ENCODE measurements at regions not wholly inside any gene's neighbourhood (a gene's known extent, or its start where the extent isn't known, plus 50 kb on each side); places are given as distances from the start of the nearest gene placed in this dataset.

- no peak overlapping the region for H2AFZ ChIP-seq
- no peaks in the 10 kb centered on the region for H3K4me1 ChIP-seq
- H3K9ac ChIP-seq = no peak overlapping the region
- H3K79me2 ChIP-seq = no peaks in the 10 kb centered on the region
- H3K4me3 ChIP-seq (ENCODE audit: low read depth, low read length) = no peak overlapping the region
- H3K9me3 ChIP-seq (ENCODE audit: control insufficient read depth, low read length) = no peaks in the 10 kb centered on the region
- no peak overlapping the region for H3K4me2 ChIP-seq (ENCODE audit: low read length)
- TF ChIP-seq CTCF (IDR thresholded peaks at IDR 0.05) = no peak
- H3K27ac ChIP-seq = no peak overlapping the region
- H3K27me3 ChIP-seq (ENCODE audit: control insufficient read depth, insufficient read depth, low read length) = no peaks in the 10 kb centered on the region
- no peaks in the 10 kb centered on the region for H3K36me3 ChIP-seq (ENCODE audit: control insufficient read depth, insufficient read depth, low read length)
Observed at GRCh38 chr2:57850415-57851130, 196.0 kb upstream of the VRK2 start.

- Histone ChIP-seq H3K27me3 (ENCODE audit: control insufficient read depth, insufficient read depth, low read length) (no peaks in the 10 kb centered on the region), H3K79me2 (no peaks in the 10 kb centered on the region), H3K27ac (no peak overlapping the region), H3K4me3 (ENCODE audit: low read depth, low read length) (no peak overlapping the region), H3K36me3 (ENCODE audit: control insufficient read depth, insufficient read depth, low read length) (no peaks in the 10 kb centered on the region), H3K4me2 (ENCODE audit: low read length) (no peak overlapping the region), H2AFZ (no peak overlapping the region), H3K4me1 (no peaks in the 10 kb centered on the region), H3K9ac (no peak overlapping the region), H3K9me3 (ENCODE audit: control insufficient read depth, low read length) (no peaks in the 10 kb centered on the region)
- TF ChIP-seq CTCF (IDR thresholded peaks at IDR 0.05) = no peak
Observed at GRCh38 chr2:57855212-57855611, 191.4 kb upstream of the VRK2 start.

GRCh38 chr2:57859755-57860154 is 186.9 kb upstream of the VRK2 start:
- H3K4me2 ChIP-seq (ENCODE audit: low read length) = no peak overlapping the region
- H3K4me3 ChIP-seq (ENCODE audit: low read depth, low read length) = no peak overlapping the region
- TF ChIP-seq CTCF (IDR thresholded peaks at IDR 0.05) = no peak
- no peaks in the 10 kb centered on the region for H3K27me3 ChIP-seq (ENCODE audit: control insufficient read depth, insufficient read depth, low read length)
- no peak overlapping the region for H3K9ac ChIP-seq
- no peak overlapping the region for H3K27ac ChIP-seq
- H3K9me3 ChIP-seq (ENCODE audit: control insufficient read depth, low read length) = no peaks in the 10 kb centered on the region
- no peaks in the 10 kb centered on the region for H3K79me2 ChIP-seq
- H2AFZ ChIP-seq = no peak overlapping the region
- H3K36me3 ChIP-seq (ENCODE audit: control insufficient read depth, insufficient read depth, low read length) = no peaks in the 10 kb centered on the region
- no peaks in the 10 kb centered on the region for H3K4me1 ChIP-seq

GRCh38 chr2:57862153-57862552 is 184.5 kb upstream of the VRK2 start:
- Histone ChIP-seq H3K4me1 (no peaks in the 10 kb centered on the region), H3K36me3 (ENCODE audit: control insufficient read depth, insufficient read depth, low read length) (no peaks in the 10 kb centered on the region), H3K79me2 (no peaks in the 10 kb centered on the region), H3K27ac (no peak overlapping the region), H2AFZ (no peak overlapping the region), H3K9me3 (ENCODE audit: control insufficient read depth, low read length) (no peaks in the 10 kb centered on the region), H3K9ac (no peak overlapping the region), H3K27me3 (ENCODE audit: control insufficient read depth, insufficient read depth, low read length) (no peaks in the 10 kb centered on the region), H3K4me2 (ENCODE audit: low read length) (no peak overlapping the region), H3K4me3 (ENCODE audit: low read depth, low read length) (no peak overlapping the region)
- TF ChIP-seq CTCF (IDR thresholded peaks at IDR 0.05) = no peak

- no peaks in the 10 kb centered on the region for H3K9me3 ChIP-seq (ENCODE audit: control insufficient read depth, low read length)
- no peak overlapping the region for H3K4me2 ChIP-seq (ENCODE audit: low read length)
- no peak overlapping the region for H3K27ac ChIP-seq
- H3K4me1 ChIP-seq = no peaks in the 10 kb centered on the region
- H3K36me3 ChIP-seq (ENCODE audit: control insufficient read depth, insufficient read depth, low read length) = no peaks in the 10 kb centered on the region
- H3K27me3 ChIP-seq (ENCODE audit: control insufficient read depth, insufficient read depth, low read length) = no peaks in the 10 kb centered on the region
- no peak overlapping the region for H2AFZ ChIP-seq
- no peak for TF ChIP-seq CTCF (IDR thresholded peaks at IDR 0.05)
- no peak overlapping the region for H3K9ac ChIP-seq
- H3K79me2 ChIP-seq = no peaks in the 10 kb centered on the region
- H3K4me3 ChIP-seq (ENCODE audit: low read depth, low read length) = no peak overlapping the region
Observed at GRCh38 chr2:57862727-57863126, 183.9 kb upstream of the VRK2 start.

All from parathyroid adenoma (tissue), 2 donors.